ENCODE measurements at regions not wholly inside any gene's neighbourhood (a gene's known extent, or its start where the extent isn't known, plus 50 kb on each side); places are given as distances from the start of the nearest gene placed in this dataset.
"Not testable (repeated sequence)": the region's sequence is repeated elsewhere in the genome, so short reads cannot be mapped to it uniquely, and the experiment has no call there.

DNA sequence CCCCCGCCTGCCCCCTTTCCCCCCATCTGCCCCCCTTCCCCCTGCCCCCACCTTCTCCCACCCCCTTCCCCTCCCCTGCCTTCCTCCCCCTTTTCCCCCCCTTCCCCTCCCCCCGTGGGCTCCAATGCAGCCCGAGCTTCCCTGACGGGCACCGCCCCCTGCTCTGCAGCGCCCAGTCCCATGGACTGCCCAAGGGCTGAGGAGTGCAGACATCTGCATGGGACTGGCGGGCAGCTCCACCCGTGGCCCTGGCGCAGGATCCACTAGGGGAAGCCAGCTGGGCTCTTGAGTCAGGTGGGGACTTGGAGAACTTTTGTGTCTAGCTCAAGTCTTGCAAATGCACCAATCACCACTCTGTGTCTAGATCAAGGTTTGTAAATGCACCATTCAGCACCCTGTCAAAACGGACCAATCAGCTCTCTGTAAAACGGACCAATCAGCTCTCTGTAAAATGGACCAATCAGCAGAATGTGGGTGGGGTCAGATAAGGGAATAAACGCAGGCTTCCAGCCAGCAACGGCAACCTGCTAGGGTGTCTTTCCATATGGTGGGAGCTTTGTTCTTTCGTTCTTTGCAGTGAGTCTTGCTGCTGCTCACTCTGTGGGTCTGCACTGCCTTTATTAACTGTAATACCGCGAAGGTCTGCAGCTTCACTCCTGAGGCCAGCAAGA is 300.5 kb upstream of the PABPC4L start:
- DNase-seq (ENCODE audit: low spot score), result no peak

DNA sequence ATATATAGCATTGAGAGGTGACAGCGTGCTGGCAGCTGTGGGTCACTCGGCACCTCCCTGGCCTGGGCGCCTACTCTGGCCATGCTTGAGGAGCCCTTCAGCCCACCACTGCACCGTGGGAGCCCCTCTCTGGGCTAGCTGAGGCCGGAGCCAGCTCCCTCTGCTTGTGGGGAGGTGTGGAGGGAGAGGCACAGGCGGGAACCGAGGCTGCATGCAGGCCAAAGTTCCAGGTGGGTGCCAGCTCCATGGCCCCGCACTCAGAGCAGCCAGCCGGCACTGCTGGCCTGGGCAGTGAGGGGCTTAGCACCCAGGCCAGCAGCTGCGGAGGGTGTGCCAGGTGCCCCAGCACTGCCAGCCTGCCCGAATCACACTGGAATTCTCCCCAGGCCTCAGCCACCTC is 299.9 kb upstream of the PABPC4L start:
- DNase-seq (ENCODE audit: low spot score), result not testable (repeated sequence)

DNA sequence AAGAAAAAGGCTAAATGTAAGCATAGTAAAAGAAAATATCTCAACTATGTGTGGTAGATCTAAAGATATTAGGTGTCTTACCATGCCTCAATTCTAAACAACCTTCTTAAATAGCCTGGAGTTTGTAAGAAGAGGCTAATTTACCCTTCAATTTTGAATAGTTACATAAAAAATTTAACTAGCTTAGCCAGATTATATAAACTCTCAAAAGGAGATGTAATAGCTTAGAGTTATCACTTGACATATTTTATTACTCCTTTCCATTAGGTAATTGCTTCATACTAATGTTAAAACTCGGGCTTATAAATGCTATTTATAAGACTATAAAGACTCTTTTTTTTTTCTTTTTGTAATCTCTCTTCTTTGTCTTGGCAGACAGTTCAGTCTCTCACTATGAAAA is 297.5 kb upstream of the PABPC4L start:
- DNase-seq (ENCODE audit: low spot score), result no peak

DNA sequence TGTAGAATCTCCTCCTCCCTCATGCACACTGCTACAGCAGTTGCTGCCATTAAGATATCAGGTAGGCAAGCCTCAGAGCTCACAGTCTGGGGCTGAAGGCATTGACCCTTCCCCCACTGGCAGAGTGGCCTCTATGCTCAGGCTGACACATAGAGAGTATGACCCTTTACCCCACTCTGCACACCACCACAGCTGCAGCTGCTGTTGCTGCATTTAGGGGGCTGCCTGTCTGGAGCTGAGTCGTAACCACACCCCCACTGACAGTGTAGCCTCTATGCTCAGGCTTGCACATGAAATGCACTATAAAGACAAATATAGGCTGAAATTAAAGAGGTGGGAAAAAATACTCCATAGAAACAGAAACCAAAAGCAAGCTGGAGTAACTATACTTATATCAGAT is 289.3 kb upstream of the PABPC4L start:
- peak; percentile 8 for DNase-seq (ENCODE audit: low spot score)

DNA sequence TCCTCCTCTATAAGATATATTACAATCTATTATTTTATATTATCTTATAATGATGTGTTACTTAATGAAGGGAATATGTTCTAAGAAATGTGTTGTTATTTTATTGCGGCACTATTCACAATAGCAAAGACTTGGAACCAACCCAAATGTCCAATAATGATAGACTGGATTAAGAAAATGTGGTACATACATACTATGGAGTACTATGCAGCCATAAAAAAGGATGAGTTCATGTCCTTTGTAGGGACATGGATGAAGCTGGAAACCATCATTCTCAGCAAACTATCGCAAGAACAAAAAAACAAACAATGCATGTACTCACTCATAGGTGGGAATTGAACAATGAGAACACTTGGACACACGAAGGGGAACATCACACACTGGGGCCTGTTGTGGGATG is 281.9 kb upstream of the PABPC4L start:
- DNase-seq (ENCODE audit: low spot score), result not testable (repeated sequence)

DNA sequence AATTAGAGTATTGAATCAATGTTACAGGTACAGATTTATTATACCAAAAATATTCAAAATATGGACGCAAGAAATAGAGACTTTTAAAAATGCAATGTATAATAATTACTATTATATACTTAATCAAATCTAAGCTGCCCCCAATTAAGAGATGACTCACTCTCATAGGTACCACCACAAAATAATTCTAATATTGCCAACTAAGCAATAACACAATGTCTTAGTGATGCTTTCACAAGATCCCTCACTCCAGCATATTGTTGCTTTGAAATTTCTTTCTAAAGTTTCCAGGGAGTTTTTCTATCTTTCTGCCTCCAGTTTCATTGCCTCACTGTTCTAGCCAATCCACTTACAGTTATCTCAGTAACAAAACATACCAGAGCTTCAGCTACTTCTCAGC is 270.0 kb upstream of the PABPC4L start:
- DNase-seq (ENCODE audit: low spot score), result no peak

DNA sequence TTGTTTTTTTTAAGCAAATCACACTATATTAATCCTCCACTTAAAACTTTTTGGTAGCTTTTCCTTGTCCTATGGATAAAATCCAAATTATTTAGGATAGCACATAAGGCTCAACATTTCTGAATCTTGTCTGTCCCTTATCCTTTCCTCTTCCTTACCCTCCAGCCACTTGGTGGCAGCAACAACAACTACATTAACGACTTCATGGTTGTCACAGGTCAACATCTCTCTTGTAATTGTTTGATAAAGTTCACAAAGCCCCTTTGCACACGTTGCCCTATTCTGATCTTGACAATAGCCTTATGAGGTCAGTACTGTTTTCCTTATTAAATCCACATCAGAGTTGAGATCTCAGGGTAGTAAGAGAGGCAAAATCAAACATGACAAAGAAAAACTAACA is 269.0 kb upstream of the PABPC4L start:
- DNase-seq (ENCODE audit: low spot score), result peak; percentile 31

DNA sequence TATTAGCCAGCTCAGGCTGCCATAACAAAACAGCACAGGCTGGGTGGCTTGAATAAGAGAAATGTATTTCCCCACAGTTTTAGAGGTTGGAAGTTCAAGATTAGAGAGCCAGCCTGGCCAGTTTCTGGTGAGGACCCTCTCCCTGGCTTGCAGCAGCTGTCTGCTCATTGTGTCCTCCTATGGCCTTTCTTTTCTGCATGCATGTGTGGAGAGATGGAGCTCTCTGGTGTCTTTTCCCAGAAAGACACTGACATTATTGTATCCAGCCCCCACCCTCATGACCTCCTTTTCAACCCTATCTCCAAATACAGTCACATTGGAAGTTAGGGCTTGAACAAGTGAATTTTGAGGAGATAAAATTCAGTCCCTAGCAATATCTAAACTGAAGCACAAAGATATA is 263.8 kb upstream of the PABPC4L start:
- peak; percentile 4 for DNase-seq (ENCODE audit: low spot score)

DNA sequence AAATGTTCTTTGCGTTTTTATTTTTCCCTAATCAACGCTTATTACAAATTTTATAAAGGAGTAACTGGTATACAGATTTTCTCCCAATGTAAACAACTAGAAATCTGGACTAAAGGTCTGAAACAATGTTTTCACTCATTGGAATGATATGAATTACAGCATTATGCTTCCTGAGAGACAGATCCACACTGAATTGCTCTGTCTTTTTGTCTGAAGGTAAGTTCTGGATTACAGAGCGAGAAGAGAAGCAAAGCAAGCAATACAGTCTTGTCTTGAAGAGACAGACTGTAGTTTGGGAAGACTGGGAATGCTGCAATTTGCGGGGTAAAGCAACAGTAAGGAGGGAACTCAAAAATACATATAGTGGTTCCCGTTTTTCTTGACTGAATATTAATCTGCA is 262.2 kb upstream of the PABPC4L start:
- no peak for DNase-seq (ENCODE audit: low spot score)

DNA sequence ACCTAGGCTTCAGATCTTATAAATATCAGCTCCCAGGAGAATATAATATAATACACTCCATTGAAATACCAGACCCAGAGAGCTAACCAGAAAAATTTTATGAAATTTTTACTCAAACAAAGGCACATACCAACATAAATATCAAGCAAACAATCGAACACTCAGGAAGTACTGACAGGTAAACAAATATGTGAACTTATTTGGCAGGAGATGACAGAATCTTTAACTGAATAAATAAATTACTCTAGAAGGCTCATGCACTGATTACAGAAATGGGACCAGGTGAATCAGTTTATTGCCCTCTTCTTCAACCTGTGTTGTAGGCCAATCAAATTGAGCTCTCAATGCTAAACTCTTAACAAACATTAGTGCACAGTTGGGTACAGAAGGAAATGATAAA is 225.2 kb upstream of the PABPC4L start:
- no peak for DNase-seq (ENCODE audit: low spot score)

DNA sequence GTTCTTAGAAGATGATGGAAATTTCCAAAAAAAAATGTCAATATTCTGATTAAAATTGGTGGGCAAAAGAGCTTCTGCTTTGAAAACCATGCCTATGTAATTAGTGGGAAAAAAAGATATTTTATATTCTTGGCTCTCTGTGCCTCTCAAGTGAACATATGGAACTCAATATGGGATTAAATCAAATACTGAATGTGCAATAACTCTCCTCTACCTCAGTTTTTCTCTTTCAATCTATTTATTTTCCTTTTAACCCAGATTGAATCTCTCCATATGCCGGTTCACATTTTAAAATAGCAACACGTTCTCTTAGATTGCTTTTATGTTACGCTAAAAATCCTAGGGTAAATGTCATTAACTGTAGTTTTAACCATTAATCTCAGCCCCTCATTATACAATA is 224.2 kb upstream of the PABPC4L start:
- no peak for DNase-seq (ENCODE audit: low spot score)

DNA sequence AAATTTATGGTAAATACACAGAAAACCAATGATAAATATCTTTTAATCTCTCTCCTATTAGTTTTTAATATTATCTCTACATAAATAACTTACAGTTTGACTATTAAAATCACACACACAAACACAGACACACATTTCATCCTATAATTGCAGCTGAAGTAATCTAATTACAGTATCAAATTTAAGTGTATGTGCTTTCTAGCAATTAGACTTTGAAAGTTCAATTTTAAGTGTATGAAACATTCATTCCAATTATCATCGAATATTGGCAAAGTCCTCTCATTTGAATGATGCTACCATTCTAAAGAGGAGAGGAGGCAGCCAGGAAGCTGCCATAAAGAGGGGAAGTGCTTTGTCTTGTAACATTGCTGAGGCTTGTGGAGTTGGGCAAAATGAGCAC is 221.2 kb upstream of the PABPC4L start:
- DNase-seq (ENCODE audit: low spot score), result no peak

DNA sequence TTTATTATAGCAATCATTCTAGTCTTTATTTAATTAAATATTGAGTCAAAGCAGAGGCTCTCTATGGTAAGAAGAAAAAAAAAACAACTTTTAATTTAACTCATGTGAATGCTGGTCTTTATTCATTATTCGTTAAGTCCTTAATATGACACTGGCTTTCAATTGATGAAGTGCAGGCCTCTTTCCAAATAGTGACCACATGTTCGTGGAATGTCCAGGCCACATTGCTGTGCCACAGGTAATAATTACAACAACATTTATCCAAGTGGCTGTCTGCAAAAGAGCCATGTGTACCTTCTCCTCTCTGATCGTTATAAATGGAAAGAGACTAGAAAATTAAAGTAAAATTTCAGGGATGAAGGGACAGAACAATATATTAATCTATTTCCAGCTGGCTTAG is 220.1 kb upstream of the PABPC4L start:
- no peak for DNase-seq (ENCODE audit: low spot score)

DNA sequence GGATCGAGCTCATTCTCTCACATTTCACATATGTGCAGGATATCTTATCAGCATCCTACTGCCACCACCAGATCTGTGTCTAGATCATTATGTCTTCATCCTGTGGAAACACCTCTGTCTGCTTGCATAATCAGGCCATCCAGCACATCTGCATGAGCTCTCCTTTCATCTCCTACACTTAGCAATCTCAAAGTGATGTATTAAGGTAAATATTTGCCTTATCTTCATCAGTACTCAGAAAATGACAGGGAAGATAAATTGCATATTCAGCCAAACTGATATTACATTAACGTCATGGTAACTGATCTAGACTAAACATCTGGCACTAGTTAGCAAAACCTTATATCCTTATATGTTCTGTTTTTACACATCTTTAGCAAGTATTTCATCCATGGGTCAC is 207.3 kb upstream of the PABPC4L start:
- DNase-seq (ENCODE audit: low spot score), result no peak

DNA sequence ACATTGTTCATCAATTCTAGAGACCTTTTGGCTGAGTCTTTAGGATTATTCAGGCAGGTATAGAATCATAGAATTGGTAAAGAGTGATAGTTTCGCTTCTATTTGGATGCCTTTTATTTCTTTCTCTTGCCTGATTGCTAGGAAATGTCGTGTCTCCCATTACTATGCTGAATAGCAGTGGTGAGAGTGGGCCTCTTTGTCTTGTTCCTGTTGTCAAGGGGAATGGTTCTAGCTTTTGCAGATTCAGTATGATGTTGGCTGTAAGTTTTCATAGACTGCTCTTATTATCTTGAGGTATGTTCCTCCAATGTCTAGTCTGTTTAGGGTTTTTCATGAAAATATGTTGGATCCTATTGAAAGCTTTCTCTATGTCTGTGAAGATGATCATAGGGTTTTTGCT is 200.2 kb upstream of the PABPC4L start:
- no peak for DNase-seq (ENCODE audit: low spot score)

DNA sequence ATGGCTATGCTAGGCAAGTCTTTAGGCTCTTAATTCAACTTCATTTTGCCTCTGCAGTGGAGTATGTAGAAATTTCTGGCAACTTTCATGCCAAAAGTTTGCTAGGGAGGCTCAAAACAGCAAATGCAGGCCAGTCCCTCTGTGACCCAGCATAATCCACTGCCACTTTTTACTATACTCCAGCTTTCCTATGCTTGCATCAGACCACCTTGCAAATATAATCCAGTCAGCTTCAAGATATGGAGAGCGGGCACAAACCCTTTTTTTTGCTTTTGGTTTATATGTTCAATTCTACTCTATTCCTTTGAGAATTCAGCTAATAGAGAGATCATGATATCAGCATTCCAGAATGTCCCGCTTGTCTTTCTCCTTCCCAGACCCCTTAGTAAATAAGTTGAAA is 192.0 kb upstream of the PABPC4L start:
- DNase-seq (ENCODE audit: low spot score), result no peak

DNA sequence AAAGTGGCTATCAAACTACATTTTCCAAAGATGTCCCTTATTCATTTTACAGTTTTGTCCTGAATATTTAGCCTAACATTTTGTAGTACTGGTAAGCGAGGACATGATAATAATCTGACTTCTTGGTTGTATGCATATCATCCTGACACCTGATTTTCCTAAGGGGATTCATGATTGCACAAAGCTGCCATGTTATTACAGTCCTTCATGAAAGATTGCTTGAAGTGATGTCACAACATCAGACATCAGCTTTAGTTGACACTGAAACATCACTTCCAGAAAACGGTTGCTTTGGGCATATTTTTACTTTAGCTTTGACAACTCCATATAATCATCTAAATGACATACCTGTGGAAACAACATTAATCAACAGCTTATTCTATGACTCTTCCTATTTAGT is 188.7 kb upstream of the PABPC4L start:
- DNase-seq (ENCODE audit: low spot score), result no peak

DNA sequence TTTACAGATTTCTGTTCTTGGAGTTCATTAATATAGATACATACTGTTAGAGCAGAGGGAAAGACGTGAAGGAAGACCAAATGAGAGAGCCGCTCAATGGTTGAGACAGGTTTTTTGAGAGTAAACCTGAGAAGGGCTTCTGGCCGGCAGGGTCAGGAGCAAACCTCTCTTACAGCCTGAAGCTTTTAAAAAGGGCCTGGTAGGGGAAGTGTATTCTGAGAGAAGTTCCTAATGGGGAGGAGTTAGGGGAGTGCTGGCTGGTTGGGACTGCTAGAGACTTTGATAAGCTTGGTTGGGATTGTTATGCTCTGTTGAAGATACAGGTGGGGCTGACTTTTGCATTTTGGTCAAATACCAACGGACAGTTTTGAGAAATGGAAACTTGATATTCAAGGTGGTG is 186.8 kb upstream of the PABPC4L start:
- DNase-seq (ENCODE audit: low spot score), result no peak

DNA sequence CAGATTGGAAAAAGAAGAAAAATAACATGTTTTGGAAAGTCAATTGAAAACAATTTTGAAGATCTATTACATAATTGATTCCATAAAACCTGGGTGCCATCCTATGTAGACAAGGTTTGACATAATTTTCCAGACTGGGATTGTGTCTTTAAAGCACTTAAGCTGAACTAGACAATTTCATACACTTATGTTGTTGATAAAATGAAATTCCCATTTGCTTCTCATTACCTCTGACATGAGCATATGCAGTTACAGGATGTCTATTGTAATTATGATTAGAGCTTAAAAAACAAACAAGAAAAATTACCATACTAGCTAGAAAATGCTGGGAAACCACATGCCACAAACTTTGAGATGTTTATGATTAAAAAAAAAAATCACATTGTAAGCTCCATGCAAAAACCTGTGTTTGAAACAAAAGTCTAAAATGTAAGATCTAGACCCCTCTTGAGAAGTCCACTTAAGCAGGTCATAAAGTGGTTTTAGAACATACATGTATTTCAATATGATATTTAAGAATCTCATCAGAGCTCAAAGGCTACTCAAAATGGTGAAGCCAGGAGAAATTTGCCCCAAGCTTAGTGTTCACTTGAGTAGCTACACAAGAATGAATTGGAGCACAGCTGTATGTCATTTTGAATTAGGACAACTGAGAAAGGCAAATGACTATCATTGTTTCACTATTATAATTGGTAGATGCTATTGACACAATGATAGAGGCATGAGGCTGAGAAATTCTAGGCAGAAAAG is 181.1 kb upstream of the PABPC4L start:
- DNase-seq (ENCODE audit: low spot score), result no peak

DNA sequence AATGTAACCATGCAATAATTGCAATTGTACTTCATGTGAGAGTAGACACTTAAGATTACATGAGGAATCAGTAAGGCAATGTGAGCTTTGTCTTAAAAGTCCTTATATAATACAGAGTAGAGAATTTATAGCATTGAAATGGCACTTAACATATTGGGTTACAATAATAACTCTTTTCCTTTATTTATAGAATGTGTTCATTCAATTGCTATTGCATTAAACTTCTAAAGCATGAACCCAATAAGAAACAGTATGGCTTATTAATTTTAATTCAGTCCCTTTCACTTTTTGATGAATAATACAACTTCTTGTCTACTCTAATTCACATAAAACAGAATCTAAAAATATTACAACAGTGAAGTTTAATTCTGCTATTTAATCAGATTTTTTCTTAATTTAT is 174.2 kb upstream of the PABPC4L start:
- no peak for DNase-seq (ENCODE audit: low spot score)

DNA sequence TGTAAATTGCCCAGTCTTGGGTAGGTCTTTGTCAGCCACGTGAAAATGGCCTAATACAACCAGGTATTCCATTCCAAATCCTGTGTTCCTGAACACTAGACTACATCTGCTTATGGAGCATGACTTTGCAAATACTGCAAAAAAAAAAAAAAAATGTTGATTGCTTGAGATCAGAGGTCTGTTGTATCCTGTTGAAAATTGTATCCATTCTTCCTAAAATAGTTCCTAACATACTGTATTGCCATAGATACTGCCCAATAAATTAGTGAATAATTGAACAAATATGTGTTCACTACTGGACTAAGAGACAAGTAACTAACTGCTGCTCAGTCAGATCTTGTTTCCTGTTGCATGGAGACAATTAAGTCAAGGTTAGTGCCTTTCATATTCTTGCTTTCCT is 164.3 kb upstream of the PABPC4L start:
- peak; percentile 4 for DNase-seq (ENCODE audit: low spot score)

DNA sequence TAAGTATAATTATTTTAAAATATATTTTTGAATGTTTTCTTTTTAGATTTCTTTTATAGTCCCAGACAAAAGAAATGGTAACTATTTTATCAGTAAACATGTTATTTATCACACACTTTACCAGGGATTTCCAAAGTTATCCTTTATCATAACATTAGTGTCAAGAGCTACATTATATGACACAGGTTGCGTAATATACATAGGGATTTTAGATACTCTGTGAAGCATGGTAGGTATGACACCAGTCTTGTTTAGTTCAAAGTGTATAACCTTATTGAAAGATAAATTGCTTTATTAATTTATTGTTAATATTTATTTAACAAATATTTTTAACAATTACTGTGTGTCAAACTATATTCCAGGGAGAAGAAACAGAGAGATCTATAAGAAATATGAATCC is 163.3 kb upstream of the PABPC4L start:
- DNase-seq (ENCODE audit: low spot score), result no peak

DNA sequence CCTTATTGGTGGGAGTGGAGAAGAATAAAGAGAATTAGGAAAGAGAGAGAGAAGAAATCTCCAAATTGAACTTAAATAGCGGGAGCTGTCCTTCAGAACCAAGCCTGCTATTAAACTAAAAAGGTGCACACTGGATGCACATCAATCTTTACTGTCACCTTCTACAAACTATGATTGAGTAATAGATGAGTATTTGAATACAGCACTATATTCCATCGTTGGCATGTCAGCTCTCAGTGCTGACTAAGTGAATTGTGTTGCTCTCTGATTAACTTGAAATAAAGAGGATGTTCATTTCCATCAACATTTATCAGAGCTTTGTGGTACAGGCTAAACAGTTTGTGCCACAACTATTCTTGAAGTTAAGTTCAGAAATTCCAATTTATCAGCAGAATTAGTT is 143.7 kb upstream of the PABPC4L start:
- no peak for DNase-seq (ENCODE audit: low spot score)

DNA sequence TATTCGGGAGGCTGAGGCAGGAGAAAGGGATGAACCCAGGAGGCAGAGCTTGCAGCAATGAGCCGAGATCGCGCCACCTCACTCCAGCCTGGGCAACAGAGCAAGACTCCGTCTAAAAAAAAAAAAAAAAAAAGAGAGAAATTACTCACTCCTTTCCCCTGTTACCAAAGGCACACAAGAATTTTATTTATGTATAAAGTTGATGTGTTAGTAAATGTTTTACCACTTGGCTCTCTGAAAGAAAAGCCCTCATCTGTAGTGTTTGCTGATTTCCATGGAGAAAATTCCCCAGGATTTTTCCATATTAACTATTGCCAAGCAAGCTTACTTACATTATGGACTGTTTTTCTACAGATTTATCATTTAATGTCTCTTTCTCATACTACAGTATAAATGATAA is 142.1 kb upstream of the PABPC4L start:
- DNase-seq (ENCODE audit: low spot score), result no peak
